HepG2 (cell line): ENCODE measurements at regions not wholly inside any gene's neighbourhood (a gene's known extent, or its start where the extent isn't known, plus 50 kb on each side); places are given as distances from the start of the nearest gene placed in this dataset.

ENCODE experiments used
- CCDC6 ChIP-seq: sonication (generic); formaldehyde crosslinking; IDR thresholded peaks from 2 replicates; pipeline ENCODE4 v1.8.1; 2022; ENCODE audit warnings: mild to moderate bottlenecking, missing genetic modification reagents, moderate library complexity
- MEIS2 ChIP-seq: sonication (generic); formaldehyde crosslinking; IDR thresholded peaks from 2 replicates; pipeline ENCODE4 v1.9.0; 2021; ENCODE audit warnings: mild to moderate bottlenecking, missing genetic modification reagents
- SIX1 ChIP-seq: sonication (generic); formaldehyde crosslinking; IDR thresholded peaks from 2 replicates; pipeline ENCODE4 v1.4.0; 2020; ENCODE audit warnings: missing genetic modification reagents, borderline replicate concordance
- TFE3 ChIP-seq: IDR thresholded peaks from 2 replicates; pipeline ENCODE4 v1.6.1; 2016
- ZNF281 ChIP-seq: sonication (generic); formaldehyde crosslinking; IDR thresholded peaks from 2 replicates; pipeline ENCODE4 v1.4.0; 2020; ENCODE audit warnings: missing genetic modification reagents, borderline replicate concordance
- ZNF292 ChIP-seq: sonication (generic); formaldehyde crosslinking; IDR thresholded peaks from 2 replicates; pipeline ENCODE4 v1.8.1; 2022; ENCODE audit warnings: mild to moderate bottlenecking, low read depth, missing genetic modification reagents, borderline replicate concordance
- ZNF704 ChIP-seq: sonication (generic); formaldehyde crosslinking; IDR thresholded peaks from 2 replicates; pipeline ENCODE4 v1.8.1; 2023; ENCODE audit warnings: mild to moderate bottlenecking, inconsistent platforms, moderate library complexity, missing genetic modification reagents, borderline replicate concordance
- ZNF776 ChIP-seq: sonication (generic); formaldehyde crosslinking; IDR thresholded peaks from 2 replicates; pipeline ENCODE4 v1.4.0; 2020; ENCODE audit warnings: mild to moderate bottlenecking, missing genetic modification reagents
- TF ChIP-seq, protein P1 (sequence below): sonication (generic); formaldehyde crosslinking; IDR thresholded peaks from 2 replicates; pipeline ENCODE4 v1.5.1; 2020; ENCODE audit warnings: mild to moderate bottlenecking, moderate library complexity, missing genetic modification reagents

DNA sequence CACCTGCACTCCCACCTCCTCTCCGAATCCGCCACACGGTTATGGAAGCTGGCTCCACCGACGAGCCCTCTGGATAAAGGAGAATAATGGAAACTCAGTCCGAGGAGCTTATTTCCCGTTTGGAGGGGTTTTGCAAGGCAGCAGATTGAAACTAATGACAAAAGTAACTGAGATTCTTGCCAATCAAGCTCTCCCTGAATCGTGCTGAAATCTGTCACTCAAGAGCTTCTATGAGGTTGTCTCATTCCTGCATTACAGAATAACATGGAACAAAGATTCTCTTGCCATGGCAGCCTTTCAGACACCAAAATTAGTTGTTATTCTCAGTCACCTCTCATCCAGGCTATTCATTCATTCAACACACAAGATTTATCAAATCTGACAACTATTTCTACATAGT, 405.9 kb downstream of the SOX9 start (continued):
- TF ChIP-seq ZNF281 (CRISPR knock-in tag): no peak
- TF ChIP-seq TFE3 (CRISPR knock-in tag): no peak
- no peak for TF ChIP-seq MEIS2
- no peak for TF ChIP-seq ZNF704 (CRISPR knock-in tag)
- no peak for TF ChIP-seq ZNF776 (CRISPR knock-in tag)
- no peak for TF ChIP-seq CCDC6 (CRISPR knock-in tag)
- TF ChIP-seq, protein P1, sequence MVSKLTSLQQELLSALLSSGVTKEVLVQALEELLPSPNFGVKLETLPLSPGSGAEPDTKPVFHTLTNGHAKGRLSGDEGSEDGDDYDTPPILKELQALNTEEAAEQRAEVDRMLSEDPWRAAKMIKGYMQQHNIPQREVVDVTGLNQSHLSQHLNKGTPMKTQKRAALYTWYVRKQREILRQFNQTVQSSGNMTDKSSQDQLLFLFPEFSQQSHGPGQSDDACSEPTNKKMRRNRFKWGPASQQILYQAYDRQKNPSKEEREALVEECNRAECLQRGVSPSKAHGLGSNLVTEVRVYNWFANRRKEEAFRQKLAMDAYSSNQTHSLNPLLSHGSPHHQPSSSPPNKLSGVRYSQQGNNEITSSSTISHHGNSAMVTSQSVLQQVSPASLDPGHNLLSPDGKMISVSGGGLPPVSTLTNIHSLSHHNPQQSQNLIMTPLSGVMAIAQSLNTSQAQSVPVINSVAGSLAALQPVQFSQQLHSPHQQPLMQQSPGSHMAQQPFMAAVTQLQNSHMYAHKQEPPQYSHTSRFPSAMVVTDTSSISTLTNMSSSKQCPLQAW (CRISPR knock-in tag): no peak
- TF ChIP-seq ZNF292 (CRISPR knock-in tag): no peak
- no peak for TF ChIP-seq SIX1 (CRISPR knock-in tag)
- TF ChIP-seq, all 625 proteins: peak for 0
